Astrocyte (in vitro differentiated cells and primary cell): ENCODE measurements at regions not wholly inside any gene's neighbourhood (a gene's known extent, or its start where the extent isn't known, plus 50 kb on each side); places are given as distances from the start of the nearest gene placed in this dataset.

Experiments used
- EZH2 ChIP-seq: IDR thresholded peaks from 2 replicates; pipeline ENCODE4 v1.6.1; 2012; ENCODE audit warnings: mild to moderate bottlenecking, low read length, inconsistent platforms; ENCODE audit not compliant: insufficient read depth
- TF ChIP-seq, protein P1 (sequence below): IDR thresholded peaks from 2 replicates; pipeline ENCODE4 v1.5.1; 2011; ENCODE audit warnings: low read depth, mild to moderate bottlenecking, inconsistent platforms, low read length, moderate library complexity; ENCODE audit not compliant: insufficient read depth

DNA sequence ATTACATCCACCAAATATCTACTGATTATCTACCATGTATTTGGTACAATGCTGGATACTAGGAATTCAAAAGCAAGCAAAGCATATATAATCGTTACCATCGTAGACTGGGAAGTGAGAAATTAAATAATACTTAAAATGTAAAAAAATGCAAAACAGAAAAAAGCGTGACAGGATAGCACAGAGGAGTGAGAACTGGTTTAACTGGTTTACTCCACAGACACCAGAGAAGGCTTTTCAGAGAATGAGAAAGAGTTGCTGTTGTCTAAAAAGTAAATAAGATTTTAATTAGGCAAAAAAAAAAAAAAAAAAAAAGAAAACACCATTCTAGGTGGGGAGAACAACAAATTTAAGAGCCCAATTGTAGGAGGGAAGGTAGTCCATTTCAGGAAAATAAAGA is 657.9 kb upstream of the ST8SIA4 start:
- TF ChIP-seq, protein P1, sequence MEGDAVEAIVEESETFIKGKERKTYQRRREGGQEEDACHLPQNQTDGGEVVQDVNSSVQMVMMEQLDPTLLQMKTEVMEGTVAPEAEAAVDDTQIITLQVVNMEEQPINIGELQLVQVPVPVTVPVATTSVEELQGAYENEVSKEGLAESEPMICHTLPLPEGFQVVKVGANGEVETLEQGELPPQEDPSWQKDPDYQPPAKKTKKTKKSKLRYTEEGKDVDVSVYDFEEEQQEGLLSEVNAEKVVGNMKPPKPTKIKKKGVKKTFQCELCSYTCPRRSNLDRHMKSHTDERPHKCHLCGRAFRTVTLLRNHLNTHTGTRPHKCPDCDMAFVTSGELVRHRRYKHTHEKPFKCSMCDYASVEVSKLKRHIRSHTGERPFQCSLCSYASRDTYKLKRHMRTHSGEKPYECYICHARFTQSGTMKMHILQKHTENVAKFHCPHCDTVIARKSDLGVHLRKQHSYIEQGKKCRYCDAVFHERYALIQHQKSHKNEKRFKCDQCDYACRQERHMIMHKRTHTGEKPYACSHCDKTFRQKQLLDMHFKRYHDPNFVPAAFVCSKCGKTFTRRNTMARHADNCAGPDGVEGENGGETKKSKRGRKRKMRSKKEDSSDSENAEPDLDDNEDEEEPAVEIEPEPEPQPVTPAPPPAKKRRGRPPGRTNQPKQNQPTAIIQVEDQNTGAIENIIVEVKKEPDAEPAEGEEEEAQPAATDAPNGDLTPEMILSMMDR: no peak
- no peak for TF ChIP-seq EZH2
